Dedifferentiated amniotic fluid mesenchymal stem cell (primary cell): ENCODE measurements at regions not wholly inside any gene's neighbourhood (a gene's known extent, or its start where the extent isn't known, plus 50 kb on each side); places are given as distances from the start of the nearest gene placed in this dataset.
"Not testable (repeated sequence)": the region's sequence is repeated elsewhere in the genome, so short reads cannot be mapped to it uniquely, and the experiment has no call there.

Experiments
- DNase-seq: peaks from one replicate; pipeline ENCODE4 v3.0.0-alpha.2; 2016; ENCODE audit errors: extremely low spot score

- DNase-seq, result no peak
These were observed 258.8 kb upstream of the IRS2 start for GRCh38 chr13:110045202-110045601.

- no peak for DNase-seq
These were observed 258.2 kb upstream of the IRS2 start for GRCh38 chr13:110044551-110045111.

GRCh38 chr13:110042253-110042950, 256.0 kb upstream of the IRS2 start:
- DNase-seq, result peak; percentile 68

- not testable (repeated sequence) for DNase-seq
These were observed 255.3 kb upstream of the IRS2 start for GRCh38 chr13:110041638-110042037.

- no peak for DNase-seq
These were observed 251.7 kb upstream of the IRS2 start for GRCh38 chr13:110037925-110038573.

GRCh38 chr13:110036060-110036459, 249.7 kb upstream of the IRS2 start:
- no peak for DNase-seq

- no peak for DNase-seq
These were observed 247.7 kb upstream of the IRS2 start for GRCh38 chr13:110034031-110034549.

GRCh38 chr13:110032969-110033368, 246.6 kb upstream of the IRS2 start:
- no peak for DNase-seq

GRCh38 chr13:110030394-110030928, 244.1 kb upstream of the IRS2 start:
- DNase-seq, result no peak

GRCh38 chr13:110028838-110029621, 242.6 kb upstream of the IRS2 start:
- no peak for DNase-seq

GRCh38 chr13:110028311-110028710, 241.9 kb upstream of the IRS2 start:
- DNase-seq, result no peak

- no peak for DNase-seq
These were observed 241.3 kb upstream of the IRS2 start for GRCh38 chr13:110027470-110028240.

- no peak for DNase-seq
These were observed 238.2 kb upstream of the IRS2 start for GRCh38 chr13:110024645-110024980.

GRCh38 chr13:110023729-110024644, 237.6 kb upstream of the IRS2 start:
- no peak for DNase-seq

- no peak for DNase-seq
These were observed 231.6 kb upstream of the IRS2 start for GRCh38 chr13:110018009-110018408.

- DNase-seq, result peak; percentile 71
These were observed 231.0 kb upstream of the IRS2 start for GRCh38 chr13:110017379-110017778.

GRCh38 chr13:110015253-110015652, 228.9 kb upstream of the IRS2 start:
- DNase-seq, result no peak

- no peak for DNase-seq
These were observed 228.3 kb upstream of the IRS2 start for GRCh38 chr13:110014719-110015118.

- DNase-seq, result peak; percentile 81
These were observed 225.8 kb upstream of the IRS2 start for GRCh38 chr13:110012102-110012739.
